MM.1S (cell line): ENCODE measurements at regions not wholly inside any gene's neighbourhood (a gene's known extent, or its start where the extent isn't known, plus 50 kb on each side); places are given as distances from the start of the nearest gene placed in this dataset.

Source experiments
- EZH2 ChIP-seq: fragments of 300-600 bp; sonication (generic); optimal IDR thresholded peaks from 2 replicates; pipeline ENCODE3; 2017; ENCODE audit warnings: low read depth, mild to moderate bottlenecking, antibody characterized with exemption, low read length, mixed read lengths
- TF ChIP-seq, protein P1 (sequence below): fragments of 300-600 bp; sonication (generic); IDR thresholded peaks from 2 replicates; pipeline ENCODE4 v1.5.1; 2016; ENCODE audit warnings: antibody characterized with exemption, low read length, mixed read lengths

DNA sequence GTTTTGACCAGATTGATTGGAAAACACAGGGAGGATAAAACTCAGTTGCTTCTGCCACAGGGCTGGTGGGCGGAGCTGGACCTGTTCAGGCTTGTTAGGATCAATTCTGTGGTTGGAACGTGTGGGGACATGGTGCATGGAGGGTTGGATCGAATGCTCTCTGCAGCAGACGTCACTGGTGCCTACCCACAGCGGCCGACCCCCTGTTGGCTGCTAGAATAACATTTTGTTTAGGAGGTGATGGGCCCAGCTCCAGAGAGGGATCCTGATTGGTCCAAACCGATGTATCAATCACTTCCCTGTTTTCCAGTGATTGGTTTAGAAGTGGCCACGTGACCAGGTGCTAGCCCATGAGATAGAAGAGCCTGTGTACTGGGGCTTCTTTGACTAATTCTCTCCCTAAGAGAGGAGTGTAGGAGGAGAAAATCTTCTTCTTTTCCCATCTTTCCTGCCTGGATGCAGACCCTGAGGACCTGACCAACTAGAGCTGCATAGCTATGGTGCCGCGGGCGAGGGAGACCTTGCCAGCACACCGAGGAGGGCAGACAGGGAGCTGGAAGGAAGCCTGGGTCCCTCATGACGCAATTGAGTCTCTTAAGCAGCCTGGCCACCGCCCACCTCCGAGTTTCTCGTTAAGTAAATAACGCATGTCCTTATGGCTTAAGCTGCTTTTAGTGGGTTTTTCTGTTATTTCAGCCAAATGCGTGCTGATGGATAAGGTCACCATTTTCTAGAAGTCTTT is 163.5 kb downstream of the AACS start:
- TF ChIP-seq, protein P1, sequence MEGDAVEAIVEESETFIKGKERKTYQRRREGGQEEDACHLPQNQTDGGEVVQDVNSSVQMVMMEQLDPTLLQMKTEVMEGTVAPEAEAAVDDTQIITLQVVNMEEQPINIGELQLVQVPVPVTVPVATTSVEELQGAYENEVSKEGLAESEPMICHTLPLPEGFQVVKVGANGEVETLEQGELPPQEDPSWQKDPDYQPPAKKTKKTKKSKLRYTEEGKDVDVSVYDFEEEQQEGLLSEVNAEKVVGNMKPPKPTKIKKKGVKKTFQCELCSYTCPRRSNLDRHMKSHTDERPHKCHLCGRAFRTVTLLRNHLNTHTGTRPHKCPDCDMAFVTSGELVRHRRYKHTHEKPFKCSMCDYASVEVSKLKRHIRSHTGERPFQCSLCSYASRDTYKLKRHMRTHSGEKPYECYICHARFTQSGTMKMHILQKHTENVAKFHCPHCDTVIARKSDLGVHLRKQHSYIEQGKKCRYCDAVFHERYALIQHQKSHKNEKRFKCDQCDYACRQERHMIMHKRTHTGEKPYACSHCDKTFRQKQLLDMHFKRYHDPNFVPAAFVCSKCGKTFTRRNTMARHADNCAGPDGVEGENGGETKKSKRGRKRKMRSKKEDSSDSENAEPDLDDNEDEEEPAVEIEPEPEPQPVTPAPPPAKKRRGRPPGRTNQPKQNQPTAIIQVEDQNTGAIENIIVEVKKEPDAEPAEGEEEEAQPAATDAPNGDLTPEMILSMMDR: no peak
- TF ChIP-seq EZH2: no peak
